Tibial nerve (tissue), 4 donors: ENCODE measurements at regions not wholly inside any gene's neighbourhood (a gene's known extent, or its start where the extent isn't known, plus 50 kb on each side); places are given as distances from the start of the nearest gene placed in this dataset.
"Not testable (repeated sequence)": the region's sequence is repeated elsewhere in the genome, so short reads cannot be mapped to it uniquely, and the experiment has no call there.

Experiments used
- DNase-seq, 2 donors: peaks; one replicate each; pipeline ENCODE4 v3.0.0-alpha.2; 2019; ENCODE audit warnings: low spot score in 2 of 2
- H3K27ac ChIP-seq, 4 donors: fragments of 200-600 bp; sonication (generic) in 3 of 4; one replicate each; pipeline ENCODE4 v1.5.1; 2017 to 2019; ENCODE audit warnings: mild to moderate bottlenecking in 1 of 4
- H3K27me3 ChIP-seq, 2 donors: fragments of 200-600 bp; sonication (generic) in 1 of 2; one replicate each; pipeline versions ENCODE4 v1.5.1 to v1.6.0; 2017 to 2019
- H3K36me3 ChIP-seq, 3 donors: fragments of 200-600 bp; sonication (generic); one replicate each; pipeline ENCODE4 v1.5.1; 2018 to 2019
- H3K4me1 ChIP-seq, 4 donors: fragments of 200-600 bp; sonication (generic) in 3 of 4; one replicate each; pipeline ENCODE4 v1.5.1; 2017 to 2019
- H3K4me3 ChIP-seq, 4 donors: fragments of 200-600 bp; sonication (generic) in 3 of 4; one replicate each; pipeline ENCODE4 v1.5.1; 2017 to 2019; ENCODE audit warnings: mild to moderate bottlenecking in 1 of 4, moderate library complexity in 1 of 4
- H3K9me3 ChIP-seq, 4 donors: fragments of 200-600 bp; sonication (generic) in 3 of 4; one replicate each; pipeline ENCODE4 v1.5.1; 2017 to 2019
- CTCF ChIP-seq, 5 experiments: fragments of 200-600 bp in 3 of 5; fragments of 450-650 bp in 2 of 5; sonication (generic) in 3 of 5; IDR thresholded peaks; one replicate each; pipeline ENCODE4 v1.5.1; 2016 to 2019; ENCODE audit warnings: antibody characterized with exemption in 5 of 5, mild to moderate bottlenecking in 3 of 5, moderate library complexity in 2 of 5
- EP300 ChIP-seq, 2 donors: sonication (generic); formaldehyde crosslinking; IDR thresholded peaks; one replicate each; pipeline ENCODE4 v1.6.1; 2017; ENCODE audit warnings: antibody characterized with exemption in 2 of 2, mild to moderate bottlenecking in 1 of 2
- POLR2A ChIP-seq, 2 donors: fragments of 450-650 bp; IDR thresholded peaks; one replicate each; pipeline ENCODE4 v1.6.1; 2017; ENCODE audit warnings: antibody characterized with exemption in 2 of 2, mild to moderate bottlenecking in 2 of 2, moderate library complexity in 2 of 2
- WGBS, 2 donors: methylation state at CpG; one replicate each; pipeline ENCODE4 v1.1.5; 2018; 5-methylcytosine and 5-hydroxymethylcytosine counted together

- H3K9me3 ChIP-seq = peaks cover 0 to 5% (median 0%) of the 10 kb centered on the region in 4 donors
- no peak overlapping the region for H3K4me3 ChIP-seq
- TF ChIP-seq EP300 (IDR thresholded peaks at IDR 0.05) (no peak), CTCF (IDR thresholded peaks at IDR 0.05) (no peak), POLR2A (IDR thresholded peaks at IDR 0.05) (no peak)
- H3K27ac ChIP-seq = no peak overlapping the region
- peaks cover 0 to 5% of the 10 kb centered on the region in 2 donors for H3K27me3 ChIP-seq
- H3K4me1 ChIP-seq = no peaks in the 10 kb centered on the region
- H3K36me3 ChIP-seq = no peaks in the 10 kb centered on the region
- 85 to 89% methylated on average over 11 to 18 of the region's 19 CpGs for WGBS, 2 donors
- no peak for DNase-seq
These were observed 86.5 kb upstream of the B3GAT1 start for GRCh38 chr11:134498326-134499139.

- 26 to 31% methylated on average over 5 of the region's 5 CpGs for WGBS, 2 donors
- DNase-seq = no peak
- Histone ChIP-seq H3K9me3 (peaks cover 0 to 5% (median 0%) of the 10 kb centered on the region in 4 donors), H3K27ac (no peak overlapping the region), H3K4me1 (no peaks in the 10 kb centered on the region), H3K36me3 (no peaks in the 10 kb centered on the region), H3K27me3 (peaks cover 0 to 4% of the 10 kb centered on the region in 2 donors), H3K4me3 (no peak overlapping the region)
- TF ChIP-seq EP300 (IDR thresholded peaks at IDR 0.05) = no peak
- TF ChIP-seq POLR2A (IDR thresholded peaks at IDR 0.05) = no peak
- no peak for TF ChIP-seq CTCF (IDR thresholded peaks at IDR 0.05)
These were observed 85.5 kb upstream of the B3GAT1 start for GRCh38 chr11:134497586-134497985.

GRCh38 chr11:134496058-134496457 lies 84.0 kb upstream of the B3GAT1 start:
- not testable (repeated sequence) for H3K4me3 ChIP-seq, H3K27me3 ChIP-seq, DNase-seq, H3K9me3 ChIP-seq, H3K27ac ChIP-seq, H3K36me3 ChIP-seq, H3K4me1 ChIP-seq
- 82 to 89% methylated on average over 2 of the region's 2 CpGs for WGBS, 2 donors

GRCh38 chr11:134494395-134494794 lies 82.4 kb upstream of the B3GAT1 start:
- H3K27ac ChIP-seq, DNase-seq, H3K9me3 ChIP-seq, H3K27me3 ChIP-seq, H3K4me3 ChIP-seq, H3K4me1 ChIP-seq, H3K36me3 ChIP-seq: not testable (repeated sequence)
- WGBS, 2 donors = 75 to 87% methylated on average over 2 of the region's 2 CpGs

GRCh38 chr11:134492411-134492810 lies 80.4 kb upstream of the B3GAT1 start:
- DNase-seq, H3K4me3 ChIP-seq, H3K9me3 ChIP-seq, H3K36me3 ChIP-seq, H3K27me3 ChIP-seq, H3K27ac ChIP-seq, H3K4me1 ChIP-seq: not testable (repeated sequence)
- WGBS, 2 donors = 82 to 88% methylated on average over 2 of the region's 2 CpGs

- DNase-seq = no peak
- 73 to 74% methylated on average over 5 of the region's 5 CpGs for WGBS, 2 donors
- no peaks in the 10 kb centered on the region for H3K4me1 ChIP-seq
These were observed 77.7 kb upstream of the B3GAT1 start for GRCh38 chr11:134489728-134490127.

More at GRCh38 chr11:134489728-134490127, 77.7 kb upstream of the B3GAT1 start:
- no peak overlapping the region for H3K4me3 ChIP-seq
- no peak overlapping the region for H3K27ac ChIP-seq
- no peaks in the 10 kb centered on the region for H3K27me3 ChIP-seq
- H3K36me3 ChIP-seq = no peaks in the 10 kb centered on the region
- TF ChIP-seq POLR2A (IDR thresholded peaks at IDR 0.05) (no peak), EP300 (IDR thresholded peaks at IDR 0.05) (no peak), CTCF (IDR thresholded peaks at IDR 0.05) (no peak)
- no peaks in the 10 kb centered on the region for H3K9me3 ChIP-seq
